WI38 (cell line): ENCODE measurements at regions not wholly inside any gene's neighbourhood (a gene's known extent, or its start where the extent isn't known, plus 50 kb on each side); places are given as distances from the start of the nearest gene placed in this dataset.
"Not testable (repeated sequence)": the region's sequence is repeated elsewhere in the genome, so short reads cannot be mapped to it uniquely, and the experiment has no call there.

Experiments
- H3K4me3 ChIP-seq: 2 replicates; pipeline ENCODE4 v1.5.1; 2011; ENCODE audit warnings: low read depth, mild to moderate bottlenecking, control low read depth, low read length

DNA sequence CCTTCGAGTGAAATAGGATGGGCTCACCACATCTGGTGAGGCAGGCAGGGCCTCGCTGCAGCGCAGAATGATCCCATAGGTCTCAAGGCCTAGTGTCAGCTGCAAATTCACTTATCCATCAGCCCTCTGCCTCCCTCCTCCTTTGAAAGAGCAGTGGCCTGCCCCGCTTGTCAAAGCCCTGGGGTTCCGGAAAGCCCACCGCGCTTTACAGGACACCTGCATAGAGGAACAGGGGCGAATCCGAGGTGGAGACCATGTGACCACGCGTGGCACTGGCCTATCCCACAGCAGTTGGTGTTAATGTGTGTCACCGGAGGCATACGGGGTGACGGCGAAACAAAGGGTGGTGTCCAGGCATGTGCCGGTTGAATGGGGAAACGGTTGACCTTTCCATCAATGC is 104.7 kb upstream of the FOXD4L5 start:
- H3K4me3 ChIP-seq, result not testable (repeated sequence)

- H3K4me3 ChIP-seq, result not testable (repeated sequence)
Measured at GRCh38 chr9:65389216-65389615, 104.2 kb upstream of the FOXD4L5 start.

DNA sequence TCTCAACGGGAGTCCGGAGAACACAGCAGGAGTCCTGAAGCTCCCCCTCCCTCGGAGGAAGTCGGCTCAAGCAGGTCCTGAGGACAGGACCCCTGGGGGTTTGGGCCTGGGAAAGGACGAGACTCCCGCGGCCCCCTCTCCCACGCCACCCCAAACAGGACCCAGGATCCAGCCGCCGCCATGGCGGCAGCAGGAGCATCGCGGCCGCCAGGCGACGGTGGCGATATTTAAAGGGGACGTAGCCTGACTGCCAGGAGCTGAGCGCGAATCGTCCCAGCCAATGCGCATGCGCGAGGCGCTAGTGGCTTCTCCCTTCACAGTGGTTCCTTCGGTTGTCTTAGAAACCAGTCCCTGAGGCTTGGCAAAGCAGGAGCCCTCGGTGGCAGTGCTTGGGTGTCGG is 101.7 kb upstream of the FOXD4L5 start:
- H3K4me3 ChIP-seq, result 0 out of 2 replicates have a peak overlapping the region, but pooled peaks have one; percentile 32

GRCh38 chr9:65386191-65386590 is 101.2 kb upstream of the FOXD4L5 start:
- not testable (repeated sequence) for H3K4me3 ChIP-seq

DNA sequence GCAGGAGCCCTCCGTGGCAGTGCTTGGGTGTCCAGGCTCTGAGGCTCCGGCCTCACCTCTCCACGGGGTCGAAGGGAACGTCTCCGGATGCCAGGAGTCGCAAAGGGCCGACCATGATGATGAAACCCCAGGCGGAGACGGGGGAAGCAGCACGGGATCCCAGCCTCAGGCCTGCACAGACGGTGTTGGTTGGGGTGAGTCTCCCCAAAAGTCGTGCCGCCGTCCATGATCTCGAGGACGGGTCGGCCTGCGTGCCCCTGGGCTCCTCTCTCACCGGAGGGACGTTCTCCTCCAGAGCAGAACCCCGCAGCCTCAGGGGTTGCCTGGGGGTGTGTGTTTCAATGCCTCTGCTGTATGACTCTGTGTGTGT is 100.6 kb upstream of the FOXD4L5 start:
- not testable (repeated sequence) for H3K4me3 ChIP-seq

DNA sequence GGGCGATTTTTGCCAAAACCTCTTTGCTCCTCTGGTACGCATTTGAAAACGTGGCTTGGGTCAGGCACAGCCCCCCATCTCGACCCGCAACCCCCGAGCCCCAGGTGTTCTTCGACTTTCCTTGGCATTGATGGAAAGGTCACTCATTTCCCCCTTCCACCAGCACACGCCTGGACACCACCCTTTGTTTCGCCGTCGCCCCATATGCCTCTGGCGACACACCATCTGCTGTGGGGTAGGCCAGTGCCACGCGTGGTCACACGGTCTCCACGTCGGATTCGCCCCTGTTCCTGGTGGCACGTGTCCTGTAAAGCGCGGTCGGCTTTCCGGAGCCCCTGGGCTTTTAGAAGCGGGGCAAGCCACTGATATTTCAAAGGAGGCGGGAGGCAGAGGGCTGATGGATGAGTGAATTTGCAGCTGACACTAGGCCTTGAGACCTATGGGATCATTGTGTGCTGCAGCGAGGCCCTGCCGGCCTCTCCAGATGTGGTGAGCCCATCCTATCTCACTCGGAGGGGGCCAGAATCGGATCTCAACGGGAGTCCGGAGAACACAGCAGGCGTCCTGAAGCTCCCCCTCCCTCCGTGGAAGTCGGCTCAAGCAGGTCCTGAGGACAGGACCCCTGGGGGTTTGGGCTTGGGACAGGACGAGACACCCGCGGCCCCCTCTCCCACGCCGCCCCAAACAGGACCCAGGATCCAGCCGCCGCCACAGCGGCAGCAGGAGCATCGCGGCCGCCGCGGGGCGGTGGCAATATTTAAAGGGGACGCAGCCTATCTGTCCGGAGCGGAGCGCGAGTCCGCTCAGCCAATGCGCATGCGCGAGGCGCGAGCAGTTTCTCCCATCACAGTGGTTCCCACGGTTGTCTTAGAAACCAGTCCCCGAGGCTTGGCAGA is 100.0 kb upstream of the FOXD4L5 start:
- H3K4me3 ChIP-seq, result not testable (repeated sequence)

GRCh38 chr9:65384066-65384465 is 99.1 kb upstream of the FOXD4L5 start:
- not testable (repeated sequence) for H3K4me3 ChIP-seq

- H3K4me3 ChIP-seq, result not testable (repeated sequence)
Measured at GRCh38 chr9:65383646-65384045, 98.6 kb upstream of the FOXD4L5 start.

- H3K4me3 ChIP-seq, result not testable (repeated sequence)
Measured at GRCh38 chr9:65382701-65383318, 97.8 kb upstream of the FOXD4L5 start.
